HepG2 (cell line): ENCODE measurements at regions not wholly inside any gene's neighbourhood (a gene's known extent, or its start where the extent isn't known, plus 50 kb on each side); places are given as distances from the start of the nearest gene placed in this dataset.

Experiments used
- ATAC-seq: fragments of 200-7000 bp; cut with Tn5 transposase; 3 replicates; pipeline ENCODE4 v1.9.1; 2020; ENCODE audit warnings: mild to moderate bottlenecking, moderate library complexity
- BruUV-seq: library from RNA; stranded (reverse); fragments of 400-500 nt; replicated peaks from 2 replicates; lab custom pipeline; 2021; lab: Mats Ljungman, UMichigan
- CTCF ChIA-PET: fragments of 300-600 bp; formaldehyde crosslinking; extraction: SDS; loops from one replicate; lab custom pipeline; 2021; ENCODE audit warnings: low total read pairs, inconsistent platforms, low intra/inter-chr PET ratio; lab: Yijun Ruan, JAX
- POLR2A ChIA-PET: fragments of 350-600 bp; sonication (Branson Sonifier 250); formaldehyde crosslinking; loops from one replicate; lab custom pipeline; 2020; ENCODE audit warnings: antibody characterized with exemption, inconsistent platforms; lab: Yijun Ruan, JAX
- DNase-seq: peaks from one replicate; pipeline ENCODE4 v3.0.0-alpha.2; 2015; ENCODE audit warnings: low spot score
- FAIRE-seq: peaks from 3 replicates; lab custom pipeline; 2011; peaks lifted over from hg19 to GRCh38; lab: Jason Lieb, UNC
- H2AFZ ChIP-seq: one replicate; pipeline ENCODE4 v1.6.1; 2011; ENCODE audit warnings: low read length, inconsistent platforms
- H3K27ac ChIP-seq: fragments of 300-600 bp; 3 replicates; pipeline ENCODE4 v1.8.0; 2011; ENCODE audit warnings: mixed run types, mild to moderate bottlenecking, mixed read lengths, low read length, inconsistent platforms; ENCODE audit not compliant: insufficient read depth; ENCODE audit errors: extremely low read length
- H3K27me3 ChIP-seq, 2 experiments: fragments of 200-600 bp in 1 of 2; 2 replicates in 1 of 2; 3 replicates in 1 of 2; pipeline versions ENCODE4 v1.6.0 to v1.8.0; 2011; ENCODE audit warnings: low read length in 2 of 2, mild to moderate bottlenecking in 2 of 2, moderate library complexity in 2 of 2, inconsistent platforms in 1 of 2; ENCODE audit not compliant: insufficient read depth in 2 of 2, control insufficient read depth in 1 of 2
- H3K36me3 ChIP-seq, 2 experiments: fragments of 200-600 bp in 1 of 2; replicated peaks in 1 of 2; 2 replicates in 1 of 2; 3 replicates in 1 of 2; pipeline versions ENCODE4 v1.5.1 to v1.8.0; 2011; ENCODE audit warnings: low read length in 2 of 2, inconsistent platforms in 1 of 2; ENCODE audit not compliant: insufficient read depth in 2 of 2, control insufficient read depth in 1 of 2
- H3K4me1 ChIP-seq: 2 replicates; pipeline ENCODE4 v1.5.1; 2012; ENCODE audit warnings: low read length, inconsistent platforms; ENCODE audit not compliant: insufficient read depth
- H3K4me2 ChIP-seq: 2 replicates; pipeline ENCODE4 v1.6.0; 2011; ENCODE audit warnings: low read depth, low read length, inconsistent platforms
- H3K4me3 ChIP-seq, 3 experiments: fragments of 200-600 bp in 1 of 3; sonication (generic), shearing (Covaris generic) in 1 of 3; replicated peaks in 1 of 3; 2 replicates each; pipeline ENCODE4 v1.5.1; 2011 to 2016; ENCODE audit warnings: low read length in 3 of 3, inconsistent platforms in 2 of 3, low read depth in 2 of 3, mild to moderate bottlenecking in 2 of 3, control low read depth in 1 of 3, mixed read lengths in 1 of 3; ENCODE audit not compliant: insufficient read depth in 1 of 3
- H3K79me2 ChIP-seq: one replicate; pipeline ENCODE4 v1.6.1; 2011; ENCODE audit warnings: low read length, inconsistent platforms; ENCODE audit not compliant: insufficient read depth
- H3K9ac ChIP-seq: 2 replicates; pipeline ENCODE4 v1.6.0; 2011; ENCODE audit warnings: mild to moderate bottlenecking, low read depth, low read length, inconsistent platforms; ENCODE audit not compliant: insufficient read depth
- H3K9me3 ChIP-seq: 2 replicates; pipeline ENCODE4 v1.5.1; 2012; ENCODE audit warnings: mild to moderate bottlenecking, low read length
- H4K20me1 ChIP-seq: 2 replicates; pipeline ENCODE4 v1.6.0; 2011; ENCODE audit warnings: inconsistent platforms, mild to moderate bottlenecking, low read length, moderate library complexity; ENCODE audit not compliant: insufficient read depth
- ARNTL ChIP-seq: sonication (generic); formaldehyde crosslinking; IDR thresholded peaks from 2 replicates; pipeline ENCODE4 v1.4.0; 2020; ENCODE audit warnings: mild to moderate bottlenecking, missing genetic modification reagents
- BRF2 ChIP-seq: sonication (generic); formaldehyde crosslinking; IDR thresholded peaks from 2 replicates; pipeline ENCODE4 v1.8.1; 2022; ENCODE audit warnings: mild to moderate bottlenecking, missing genetic modification reagents
- CHD4 ChIP-seq: fragments of 200-600 bp; sonication (generic); IDR thresholded peaks from 2 replicates; pipeline ENCODE4 v1.7.0; 2017; ENCODE audit warnings: mild to moderate bottlenecking, low read length, borderline replicate concordance
- MAFG ChIP-seq: sonication (generic); formaldehyde crosslinking; IDR thresholded peaks from 2 replicates; pipeline ENCODE4 v1.5.1; 2020; ENCODE audit warnings: mild to moderate bottlenecking, missing genetic modification reagents
- NFYB ChIP-seq: sonication (generic); formaldehyde crosslinking; IDR thresholded peaks from 2 replicates; pipeline ENCODE4 v1.4.0; 2020; ENCODE audit warnings: missing genetic modification reagents
- RAD51 ChIP-seq: fragments of 450-650 bp; IDR thresholded peaks from 2 replicates; pipeline ENCODE4 v1.6.1; 2016; ENCODE audit warnings: borderline replicate concordance
- REXO4 ChIP-seq: sonication (generic); formaldehyde crosslinking; IDR thresholded peaks from 2 replicates; pipeline ENCODE4 v1.8.0; 2022; ENCODE audit warnings: missing genetic modification reagents, mild to moderate bottlenecking, borderline replicate concordance
- ZNF143 ChIP-seq: sonication (generic); formaldehyde crosslinking; IDR thresholded peaks from 2 replicates; pipeline ENCODE4 v1.4.0; 2020; ENCODE audit warnings: missing genetic modification reagents
- ZNF3 ChIP-seq: IDR thresholded peaks from 2 replicates; pipeline ENCODE4 v1.7.0; 2017; ENCODE audit warnings: inconsistent platforms
- ZNF614 ChIP-seq: IDR thresholded peaks from 2 replicates; pipeline ENCODE4 v1.6.1; 2018; ENCODE audit warnings: missing biosample characterization, missing genetic modification reagents, inconsistent platforms, borderline replicate concordance
- ZNF7 ChIP-seq: IDR thresholded peaks from 2 replicates; pipeline ENCODE4 v1.6.1; 2016; ENCODE audit warnings: missing biosample characterization, missing genetic modification reagents
- ZSCAN31 ChIP-seq: sonication (generic); formaldehyde crosslinking; IDR thresholded peaks from 2 replicates; pipeline ENCODE4 v1.5.0; 2020; ENCODE audit warnings: low read depth, mild to moderate bottlenecking, missing genetic modification reagents
- WGBS: methylation state at CpG from one replicate; pipeline ENCODE4 v1.1.6; 2017; ENCODE audit warnings: low lambda C conversion rate; 5-methylcytosine and 5-hydroxymethylcytosine counted together
- in situ Hi-C: cut with HindIII; loops from 2 replicates; pipeline ENCODE4 v1.10.0; 2017; ENCODE audit warnings: low pct_unique_long_range_greater_than_20kb; ENCODE audit not compliant: extremely low pct_ligation_motif_present
- intact Hi-C: fragments of 100-400 bp; cut with micrococcal nuclease; formaldehyde crosslinking; loops from one replicate; pipeline ENCODE4 v1.10.0; 2022; ENCODE audit not compliant: unreplicated experiment

GRCh38 chr5:87154191-87154590 is 113.5 kb upstream of the RASA1 start (continued):
- TF ChIP-seq RAD51, result no peak
- TF ChIP-seq ARNTL (CRISPR knock-in tag), result no peak
- TF ChIP-seq ZNF7 (CRISPR knock-in tag), result no peak
- TF ChIP-seq NFYB, result no peak
- TF ChIP-seq ZNF3 (CRISPR knock-in tag), result no peak
- no peak for TF ChIP-seq ZSCAN31 (CRISPR knock-in tag)
- TF ChIP-seq CHD4, result no peak
- TF ChIP-seq, all 625 proteins: peak for 0

- TF ChIP-seq BRF2 (CRISPR knock-in tag) (no peak), MAFG (CRISPR knock-in tag) (no peak), ZNF614 (CRISPR knock-in tag) (no peak), ZNF143 (CRISPR knock-in tag) (no peak), REXO4 (CRISPR knock-in tag) (no peak)
- DNase-seq, result no peak
- in situ Hi-C loops, result no loop called here
- no peaks in the 10 kb centered on the region for H3K27me3 ChIP-seq
- H3K4me3 ChIP-seq, result no peak overlapping the region
- H3K27ac ChIP-seq, result no peak overlapping the region
- POLR2A ChIA-PET, result no interaction called here
- H3K36me3 ChIP-seq, result no peaks in the 10 kb centered on the region
- no peaks in the 10 kb centered on the region for H4K20me1 ChIP-seq
- H3K4me1 ChIP-seq, result no peaks in the 10 kb centered on the region
- ATAC-seq, result no peak
- no peaks in the 10 kb centered on the region for H3K79me2 ChIP-seq
- no TSS peak for BruUV-seq
- intact Hi-C loops, result no loop called here
- no peak overlapping the region for H2AFZ ChIP-seq
- CTCF ChIA-PET, result no interaction called here
- 27% methylated on average over 4 of the region's 4 CpGs for WGBS
- FAIRE-seq, result no peak
- no peak overlapping the region for H3K9ac ChIP-seq
- no peak overlapping the region for H3K4me2 ChIP-seq
- H3K9me3 ChIP-seq, result no peaks in the 10 kb centered on the region
Measured at GRCh38 chr5:87155106-87155505, 112.6 kb upstream of the RASA1 start.
